ENCODE measurements at regions not wholly inside any gene's neighbourhood (a gene's known extent, or its start where the extent isn't known, plus 50 kb on each side); places are given as distances from the start of the nearest gene placed in this dataset.
"Not testable (repeated sequence)": the region's sequence is repeated elsewhere in the genome, so short reads cannot be mapped to it uniquely, and the experiment has no call there.

DNA sequence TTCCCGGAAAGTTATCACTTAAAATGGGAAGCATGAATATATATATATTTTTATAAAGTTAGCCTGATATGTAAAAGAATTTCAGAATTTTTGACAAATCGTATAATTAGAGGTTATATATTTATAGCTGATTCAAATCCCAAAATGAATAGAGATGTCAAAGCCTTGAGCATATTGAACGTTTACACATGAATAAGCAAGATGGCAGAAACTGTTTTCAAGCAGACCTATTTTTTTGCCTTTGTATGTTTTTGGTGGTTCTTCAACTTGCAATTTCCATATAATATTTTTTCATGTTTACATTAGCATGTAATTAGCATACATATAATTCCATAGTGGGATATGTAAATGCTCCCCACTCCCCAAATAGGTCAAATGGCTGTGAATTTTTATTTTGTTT, 189.9 kb downstream of the PRL start:
- DNase-seq (ENCODE audit: low read depth in 2 of 2) = no peak

DNA sequence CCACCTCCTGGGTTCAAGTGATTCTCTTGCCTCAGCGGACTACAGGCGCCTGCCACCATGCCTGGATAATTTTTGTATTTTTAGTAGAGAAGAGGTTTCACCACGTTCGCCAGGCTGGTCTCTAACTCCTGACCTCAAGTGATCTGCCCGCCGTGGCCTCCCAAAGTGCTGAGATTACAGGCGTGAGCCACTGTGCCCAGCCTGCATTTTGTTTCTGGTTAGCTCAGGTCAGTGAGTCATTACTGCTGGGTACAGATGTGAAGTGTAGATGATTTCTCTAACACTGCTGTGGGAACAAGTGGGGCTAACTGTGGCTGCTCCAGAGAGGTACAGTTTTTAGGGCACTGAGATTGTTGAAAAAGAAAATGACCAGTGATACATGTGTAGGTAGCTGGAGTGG, 188.6 kb downstream of the PRL start:
- no peak for DNase-seq (ENCODE audit: low read depth in 2 of 2)

DNA sequence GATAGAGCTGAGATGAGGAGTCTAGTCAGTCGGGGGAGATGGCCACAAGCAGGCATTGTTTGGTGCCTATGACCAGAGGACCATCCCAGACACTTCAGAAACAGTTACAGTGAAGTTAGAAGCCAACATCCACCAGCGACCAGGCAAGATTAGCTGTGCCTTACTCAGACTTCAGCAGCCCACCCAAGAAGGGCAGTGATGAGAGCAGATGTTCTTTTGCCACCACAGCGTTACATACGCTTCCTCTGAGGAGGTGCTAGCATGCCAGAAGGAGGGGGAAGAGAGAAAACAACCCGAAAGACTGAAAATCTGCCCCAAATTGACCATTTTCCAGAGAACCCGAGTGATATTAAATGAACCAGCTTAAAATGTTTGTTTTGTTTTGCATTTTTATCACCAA, 186.8 kb downstream of the PRL start:
- DNase-seq (ENCODE audit: low read depth in 2 of 2) = no peak

DNA sequence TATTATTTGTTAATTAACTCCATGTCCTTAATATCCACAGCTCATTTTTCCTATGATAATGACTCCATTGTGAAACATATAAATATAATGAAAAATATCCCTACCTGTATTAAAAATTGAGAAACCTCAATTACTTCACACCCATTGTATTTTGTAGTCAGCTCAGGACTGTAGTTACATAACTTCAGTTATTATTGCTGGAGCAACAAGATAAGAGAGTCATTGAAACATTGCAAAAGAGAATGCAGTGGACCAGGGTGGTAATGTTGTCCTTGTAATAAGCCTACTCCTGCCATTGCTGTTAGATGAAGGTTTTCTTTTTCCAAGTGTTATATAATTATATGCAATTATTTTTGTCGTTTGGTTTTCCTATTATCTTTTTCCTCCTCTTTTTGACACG, 184.4 kb downstream of the PRL start:
- no peak for DNase-seq (ENCODE audit: low read depth in 2 of 2)

DNA sequence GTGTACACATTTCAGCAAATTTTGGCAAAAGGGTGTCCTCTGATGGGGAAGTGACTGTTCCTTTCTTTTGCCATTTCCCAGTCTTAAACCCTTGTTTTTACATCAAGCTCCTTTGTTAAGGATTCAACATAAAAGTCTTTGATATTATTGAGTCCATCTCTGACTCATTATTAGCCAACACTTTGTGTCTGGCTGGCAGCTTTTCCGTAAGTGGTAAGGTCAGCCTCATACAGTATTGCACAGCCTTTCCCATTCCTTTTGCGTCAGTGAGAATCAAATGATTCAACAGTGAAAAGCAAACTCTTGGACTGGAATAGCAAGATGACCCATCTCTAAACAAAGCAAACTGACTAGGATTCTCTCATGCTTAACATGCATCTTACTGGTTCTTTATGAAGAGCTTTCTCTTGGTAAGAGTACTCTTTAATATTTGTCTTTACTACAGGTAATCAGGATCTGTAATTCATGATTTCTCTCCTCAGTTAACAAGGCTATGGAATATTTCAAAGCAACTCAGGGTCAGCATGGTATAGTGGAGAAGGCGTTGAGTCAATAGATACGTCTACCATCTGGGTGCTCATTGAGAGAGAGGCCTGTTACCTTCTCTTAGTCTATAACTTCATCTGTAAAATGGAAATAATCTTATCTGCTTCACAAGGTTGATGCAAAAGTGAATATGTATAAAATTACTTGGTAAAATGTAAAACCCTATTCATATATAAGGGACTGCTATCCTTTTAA, 183.6 kb downstream of the PRL start:
- DNase-seq (ENCODE audit: low read depth in 2 of 2) = no peak

DNA sequence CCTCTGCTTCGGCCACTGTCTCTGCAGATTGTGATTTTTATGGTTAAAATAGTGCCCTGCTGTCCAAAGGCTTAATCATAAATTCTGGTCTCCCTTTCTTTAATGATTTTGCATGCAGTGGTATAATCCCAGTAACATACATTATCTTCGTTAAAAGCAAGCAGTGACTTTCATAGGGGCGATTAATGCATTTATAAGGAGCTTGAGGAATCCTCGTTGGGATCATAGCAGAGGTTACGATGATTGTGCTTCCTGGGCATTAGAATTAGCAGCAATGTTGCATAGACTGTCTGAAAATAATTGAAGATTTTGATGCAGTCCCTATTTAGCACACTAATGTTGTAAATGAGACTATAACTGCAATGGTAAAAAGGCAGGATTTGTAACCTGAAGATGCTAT, 181.3 kb downstream of the PRL start:
- DNase-seq (ENCODE audit: low read depth in 2 of 2) = no peak

DNA sequence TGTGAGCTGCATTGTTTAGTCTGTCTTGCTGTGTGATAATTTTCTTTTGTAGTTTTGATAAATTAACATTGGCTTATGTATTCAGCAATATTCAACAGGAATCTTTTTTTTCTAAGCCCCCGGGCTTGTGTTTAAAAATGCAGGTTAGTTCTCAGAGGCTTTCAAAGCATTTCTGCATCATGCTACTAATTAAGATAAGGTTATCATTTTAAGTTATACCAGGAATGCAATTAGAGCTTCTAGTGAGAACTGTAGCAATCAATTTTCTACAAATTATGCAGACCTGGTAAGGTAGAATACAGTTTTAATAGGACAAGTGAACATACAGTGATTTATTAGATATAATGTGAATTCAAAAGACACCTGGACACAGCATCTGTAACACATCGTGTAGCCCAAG, 179.2 kb downstream of the PRL start:
- DNase-seq (ENCODE audit: low read depth in 2 of 2) = no peak

DNA sequence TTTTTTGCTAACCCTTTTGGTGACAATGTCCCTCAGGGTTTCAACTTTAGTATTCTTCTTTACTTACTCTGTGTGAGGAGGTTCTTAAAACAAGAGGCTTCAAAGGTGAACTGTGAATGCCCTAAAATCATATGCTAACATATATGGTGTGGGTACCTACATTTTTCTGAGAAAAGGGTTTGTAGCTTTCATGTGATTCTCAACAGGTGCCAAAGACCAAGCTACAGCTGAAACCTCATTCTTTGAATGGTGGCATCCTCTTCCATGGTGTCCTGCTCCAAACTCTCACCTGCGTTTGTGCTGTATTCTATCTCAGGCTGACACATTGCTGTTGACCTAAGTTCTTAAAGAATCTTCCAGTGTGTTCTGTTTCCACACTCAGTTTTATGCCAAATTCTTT, 177.3 kb downstream of the PRL start:
- DNase-seq (ENCODE audit: low read depth in 2 of 2) = no peak

DNA sequence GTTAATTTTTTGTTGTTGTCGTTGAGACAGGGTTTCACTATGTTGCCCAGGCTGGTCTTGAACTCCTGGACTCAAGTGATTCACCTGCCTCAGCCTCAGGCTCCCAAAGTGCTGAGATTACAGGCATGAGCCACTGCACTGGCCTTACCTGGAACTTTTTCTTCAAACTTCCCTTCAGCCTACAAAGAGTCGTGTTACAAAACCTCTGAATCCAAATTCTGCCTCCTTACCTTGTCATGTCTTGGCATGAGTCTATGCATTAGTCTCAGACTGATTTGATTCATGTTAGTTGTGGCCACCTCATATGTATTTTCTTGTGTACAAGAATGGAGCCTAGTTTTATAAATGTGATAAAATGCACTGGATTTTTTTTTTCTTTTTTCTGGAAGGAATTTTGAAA, 172.1 kb downstream of the PRL start:
- no peak for DNase-seq (ENCODE audit: low read depth in 2 of 2)

DNA sequence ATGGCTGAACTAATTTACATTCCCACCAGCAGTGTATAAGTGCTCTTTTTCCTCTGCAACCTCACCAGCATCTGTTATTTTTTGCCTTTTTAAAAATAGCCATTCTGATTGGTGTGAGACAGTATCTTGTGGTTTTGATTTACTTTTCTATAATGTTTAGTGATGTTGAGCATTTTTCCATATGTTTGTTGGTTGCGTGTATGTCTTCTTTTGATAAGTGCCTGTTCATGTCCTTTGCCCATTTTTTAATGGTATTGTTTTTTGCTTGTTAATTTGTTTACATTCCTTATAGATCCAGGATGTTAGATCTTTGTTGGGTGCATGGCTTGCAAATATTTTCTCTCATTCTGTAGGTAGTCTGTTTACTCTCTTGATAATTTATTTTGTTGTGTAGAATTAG, 169.9 kb downstream of the PRL start:
- no peak for DNase-seq (ENCODE audit: low read depth in 2 of 2)

DNA sequence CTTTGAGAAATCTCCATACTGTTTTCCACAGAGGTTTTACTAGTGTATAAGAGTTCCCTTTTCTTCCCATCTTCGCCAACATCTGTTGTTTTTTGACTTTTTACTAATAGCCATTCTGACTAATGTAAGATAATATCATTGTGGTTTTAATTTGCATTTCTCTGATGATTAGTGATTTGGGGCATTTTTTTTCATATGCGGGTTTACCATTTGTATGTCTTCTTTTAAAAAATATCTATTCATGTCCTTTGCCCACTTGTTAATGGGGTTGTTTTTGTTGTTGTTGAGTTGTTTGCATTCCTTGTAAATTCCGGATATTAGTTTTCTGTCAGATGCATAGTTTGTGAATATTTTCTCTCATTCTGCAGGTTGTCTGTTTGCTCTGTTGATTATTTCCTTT, 167.1 kb downstream of the PRL start:
- DNase-seq (ENCODE audit: low read depth in 2 of 2) = no peak

DNA sequence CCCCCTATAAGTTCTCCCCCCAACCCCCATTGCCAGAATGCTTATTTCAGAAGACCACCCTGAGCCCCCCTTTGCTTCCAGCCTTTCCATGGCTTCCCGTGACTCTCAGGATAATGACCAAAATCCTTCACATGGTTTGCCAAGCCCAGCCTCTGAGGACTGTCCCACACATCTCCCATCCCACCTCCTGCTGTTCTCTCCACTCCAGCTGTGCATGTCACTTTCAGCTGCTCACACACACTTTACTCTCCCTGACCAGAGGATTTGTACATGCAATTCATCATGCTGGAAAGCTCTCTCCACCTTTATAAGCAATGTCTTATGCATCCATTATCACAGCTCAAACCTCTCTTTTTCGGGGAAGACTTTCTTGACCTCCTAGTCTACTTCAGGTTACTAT, 164.2 kb downstream of the PRL start:
- no peak for DNase-seq (ENCODE audit: low read depth in 2 of 2)

DNA sequence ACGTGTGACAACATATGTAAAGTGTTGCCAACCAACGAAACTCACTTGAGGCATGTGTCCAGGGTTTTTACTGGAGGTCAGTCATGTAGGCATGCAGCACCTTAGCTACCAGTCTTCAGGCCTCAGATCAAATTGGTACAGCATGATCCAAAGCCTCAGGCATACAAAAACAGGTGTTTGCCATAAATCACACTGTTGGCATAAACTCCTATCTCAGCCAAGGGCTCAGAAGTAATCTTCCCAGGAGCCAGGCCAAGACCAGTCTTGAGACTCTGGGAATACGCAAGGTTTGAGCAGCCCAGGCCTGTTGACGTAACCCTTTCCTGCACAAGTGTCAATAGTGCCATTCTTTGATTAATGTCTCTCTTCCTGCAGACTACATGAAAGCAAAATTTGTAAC, 163.5 kb downstream of the PRL start:
- no peak for DNase-seq (ENCODE audit: low read depth in 2 of 2)

DNA sequence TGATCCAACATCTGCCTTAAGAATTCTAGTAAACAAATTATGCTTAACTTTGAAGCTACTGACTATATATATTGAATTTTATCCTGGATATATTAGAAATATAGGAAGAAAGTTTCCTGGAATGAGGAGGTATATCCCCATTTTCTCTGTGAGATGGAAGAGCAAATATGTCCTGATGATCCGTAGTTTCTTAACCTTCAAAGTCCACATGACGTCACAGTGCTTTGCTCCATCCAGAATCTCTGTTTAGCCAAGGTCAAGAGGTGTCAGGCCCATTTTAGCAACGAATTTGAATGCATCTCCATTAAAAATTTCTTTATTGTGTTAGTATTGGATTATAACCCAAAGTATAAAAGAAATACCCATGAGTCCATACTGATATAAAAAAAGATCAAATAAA, 162.5 kb downstream of the PRL start:
- DNase-seq (ENCODE audit: low read depth in 2 of 2) = no peak

DNA sequence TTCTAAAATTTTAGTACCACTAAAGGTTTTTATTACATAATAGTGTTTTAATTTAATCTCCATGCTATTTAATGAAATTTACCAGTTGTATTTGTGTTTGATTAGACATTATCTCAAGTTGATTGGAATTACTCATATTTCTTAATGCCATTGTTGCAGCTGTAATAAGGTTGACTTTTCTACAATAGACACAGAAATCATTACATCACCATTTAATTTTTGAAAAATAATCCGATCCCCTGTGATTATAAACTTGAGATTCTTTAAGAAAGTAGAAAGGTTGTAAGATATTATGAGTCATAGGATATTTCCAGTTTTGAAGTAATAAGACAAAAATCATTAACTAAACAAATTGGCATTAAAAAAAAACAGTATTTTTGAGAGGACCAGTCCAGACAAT, 161.4 kb downstream of the PRL start:
- DNase-seq (ENCODE audit: low read depth in 2 of 2) = no peak

DNA sequence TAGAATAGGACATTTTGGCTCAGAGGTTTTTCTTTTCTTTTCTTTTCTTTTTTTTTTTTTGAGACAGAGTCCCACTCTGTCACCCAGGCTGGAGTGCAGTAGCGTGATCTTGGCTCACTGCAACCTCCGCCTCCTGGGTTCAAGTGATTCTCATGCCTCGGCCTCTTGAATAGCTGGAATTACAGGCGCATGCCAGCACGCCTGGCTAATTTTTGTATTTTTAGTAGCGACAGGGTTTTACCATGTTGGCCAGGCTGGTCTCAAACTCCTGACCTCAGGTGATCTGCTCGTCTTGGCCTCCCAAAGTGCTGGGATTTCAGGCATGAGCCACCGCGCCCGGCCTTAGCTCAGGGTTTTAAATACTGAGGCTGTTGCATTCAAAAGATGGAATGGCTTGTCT, 156.1 kb downstream of the PRL start:
- not testable (repeated sequence) for DNase-seq (ENCODE audit: low read depth in 2 of 2)

DNA sequence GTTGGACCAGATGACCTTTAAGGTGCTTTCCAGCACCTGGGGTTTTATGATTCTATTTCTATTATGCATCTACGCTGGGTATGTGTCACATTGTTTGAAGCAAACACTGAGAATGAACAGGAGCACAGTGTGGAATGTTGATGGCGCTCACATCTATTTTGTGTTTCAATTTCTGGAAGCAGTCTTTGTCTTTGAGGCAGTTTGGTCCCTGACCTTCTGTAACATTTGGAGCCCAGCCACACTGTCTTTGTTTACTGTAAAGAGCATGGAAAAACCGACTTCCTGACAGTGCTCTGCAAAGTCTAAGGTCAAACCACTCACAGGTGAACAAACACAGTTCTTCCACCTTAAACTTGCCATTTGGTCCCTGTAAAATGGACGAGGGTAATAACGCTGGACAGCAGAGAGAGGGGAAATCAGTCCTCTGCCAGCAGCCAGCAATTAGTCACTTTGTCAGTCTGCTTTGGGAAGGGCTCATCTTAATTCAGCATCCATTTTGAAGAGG, 155.5 kb downstream of the PRL start:
- no peak for DNase-seq (ENCODE audit: low read depth in 2 of 2)

DNA sequence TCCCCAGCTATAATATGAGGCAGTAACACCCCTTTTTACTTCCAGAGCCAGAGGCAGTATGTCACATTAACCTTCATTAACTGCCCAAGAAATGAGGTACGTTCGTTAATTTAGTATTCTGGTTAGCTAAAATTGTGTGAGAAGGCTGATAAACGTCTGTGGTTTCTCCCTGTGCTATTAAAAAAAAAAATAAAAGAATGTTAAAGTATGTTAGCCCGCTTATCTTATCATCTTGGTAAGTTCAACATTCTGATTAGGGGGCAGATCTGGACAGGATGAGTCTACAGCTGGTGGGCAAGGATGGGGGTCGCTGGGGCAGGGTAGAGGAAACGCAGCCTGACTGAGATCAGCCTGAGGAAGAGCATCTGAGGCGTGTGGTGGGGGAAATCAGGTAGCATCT, 154.0 kb downstream of the PRL start:
- DNase-seq (ENCODE audit: low read depth in 2 of 2) = no peak

DNA sequence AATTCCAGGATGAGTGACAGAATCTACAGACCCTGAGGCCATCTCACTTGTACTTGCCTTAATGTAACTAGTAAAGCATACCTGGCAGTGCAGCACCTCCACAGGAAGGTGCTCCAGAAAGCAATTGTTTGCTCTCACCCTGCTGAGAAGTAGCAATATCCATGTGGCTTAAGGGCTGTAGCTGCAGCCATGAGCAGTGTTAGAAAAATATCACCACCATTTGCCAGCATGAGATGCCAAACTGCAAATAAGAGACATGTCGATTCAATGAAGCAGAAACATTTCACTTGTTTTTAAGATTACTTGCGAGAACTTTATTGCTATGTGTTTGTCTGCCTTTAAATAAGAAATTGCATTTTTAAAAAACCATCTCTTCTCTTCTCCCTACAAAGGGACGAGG, 151.5 kb downstream of the PRL start:
- DNase-seq (ENCODE audit: low read depth in 2 of 2) = no peak

DNA sequence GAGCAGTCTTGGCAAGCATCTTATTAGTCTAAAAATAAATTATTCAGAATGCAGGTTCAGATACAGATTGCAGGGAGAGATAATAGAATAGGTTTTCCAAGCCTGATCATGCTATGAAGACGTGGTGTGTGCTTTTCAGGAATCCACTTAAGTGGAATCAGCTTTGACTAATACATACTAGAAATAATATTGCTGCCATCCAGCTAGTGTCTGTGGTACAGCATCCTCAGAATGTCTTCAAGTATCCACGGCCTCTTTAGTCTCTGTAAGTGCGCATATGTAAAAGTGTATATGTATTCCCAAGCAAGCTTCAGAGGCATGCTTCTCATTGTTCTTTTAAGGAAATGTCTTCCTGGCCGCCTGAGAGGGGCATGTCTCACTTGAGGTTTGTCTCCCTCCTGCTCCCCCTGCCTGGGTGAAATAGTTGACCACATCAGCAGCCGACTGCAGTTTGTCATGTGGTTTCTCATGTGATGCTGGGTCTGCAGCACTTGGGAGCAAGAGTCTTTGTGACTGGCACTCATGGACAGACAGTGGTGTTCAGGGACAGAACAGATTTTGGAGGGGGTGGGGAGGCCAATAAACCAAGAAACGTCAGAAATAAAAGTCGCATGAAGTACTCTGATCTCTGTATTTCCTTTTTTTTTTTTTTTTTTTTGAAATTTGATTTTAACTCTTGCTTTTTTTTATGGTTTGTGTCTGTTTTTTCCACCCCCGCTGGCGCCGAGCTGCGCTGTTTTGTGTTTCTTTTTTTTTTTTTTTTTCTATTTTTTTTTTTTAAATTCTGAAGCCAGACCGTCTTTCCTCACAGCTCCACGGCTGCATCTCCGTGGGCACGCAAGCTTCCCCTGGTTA, 150.8 kb downstream of the PRL start:
- DNase-seq (ENCODE audit: low read depth in 2 of 2) = no peak

DNA sequence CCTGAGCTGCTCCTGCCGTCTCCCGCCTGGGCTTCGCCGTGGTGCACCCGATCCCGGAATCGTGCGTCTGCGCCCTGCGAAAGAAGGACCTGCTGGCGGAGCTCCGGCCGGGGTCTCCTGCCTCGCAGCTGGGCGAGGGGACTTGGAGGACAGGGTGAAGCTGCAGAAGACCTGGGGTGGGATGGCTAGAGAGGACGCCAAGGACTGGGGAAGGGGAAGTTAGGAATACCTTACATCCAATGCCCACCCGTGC, 150.2 kb downstream of the PRL start:
- DNase-seq (ENCODE audit: low read depth in 2 of 2) = no peak

DNA sequence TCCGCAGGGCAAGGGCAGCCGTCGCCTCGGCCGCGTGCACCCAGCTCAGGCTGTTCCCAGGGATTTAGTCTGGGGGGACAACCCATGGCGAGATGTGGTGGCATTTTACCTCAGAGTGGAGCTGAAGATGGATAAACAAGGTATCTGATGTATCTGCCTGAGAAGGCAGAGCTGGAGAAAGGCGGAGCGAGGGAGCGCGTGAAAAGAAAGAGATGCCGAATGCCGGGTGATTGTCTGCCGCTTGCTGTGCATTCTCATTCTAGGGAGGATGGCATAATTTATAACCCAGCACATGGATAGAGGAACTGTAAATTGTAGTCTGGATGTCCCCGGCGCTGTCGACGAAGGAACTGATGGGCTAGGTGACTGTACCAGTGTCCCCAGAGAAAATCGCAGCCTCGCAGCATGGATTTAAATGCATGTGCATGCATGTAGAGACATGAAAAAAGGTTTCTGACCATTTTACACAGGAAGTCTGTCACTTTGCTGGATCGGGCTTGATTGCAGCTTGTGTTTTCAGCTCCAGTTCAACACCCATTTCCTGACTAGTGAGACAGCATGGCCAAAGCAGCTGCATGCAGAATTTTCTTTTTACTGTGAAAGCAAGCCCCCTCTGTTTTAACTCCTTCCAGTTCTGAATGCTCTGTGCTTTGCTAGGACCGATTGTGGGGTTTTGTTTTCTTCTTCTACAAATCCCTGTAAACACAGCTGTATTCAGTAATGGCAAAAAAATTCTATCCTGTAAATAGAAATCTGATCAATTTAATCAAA, 149.7 kb downstream of the PRL start:
- DNase-seq (ENCODE audit: low read depth in 2 of 2) = no peak
